HepG2 (cell line): ENCODE measurements at regions not wholly inside any gene's neighbourhood (a gene's known extent, or its start where the extent isn't known, plus 50 kb on each side); places are given as distances from the start of the nearest gene placed in this dataset.
A peak's percentile ranks its signal among the peaks of the same experiment; 100 is the strongest.

ENCODE experiments used
- ATAC-seq: fragments of 200-7000 bp; cut with Tn5 transposase; 3 replicates; pipeline ENCODE4 v1.9.1; 2020; ENCODE audit warnings: mild to moderate bottlenecking, moderate library complexity
- BruUV-seq: library from RNA; stranded (reverse); fragments of 400-500 nt; replicated peaks from 2 replicates; lab custom pipeline; 2021; lab: Mats Ljungman, UMichigan
- CTCF ChIA-PET: fragments of 300-600 bp; formaldehyde crosslinking; extraction: SDS; loops from one replicate; lab custom pipeline; 2021; ENCODE audit warnings: low total read pairs, inconsistent platforms, low intra/inter-chr PET ratio; lab: Yijun Ruan, JAX
- POLR2A ChIA-PET: fragments of 350-600 bp; sonication (Branson Sonifier 250); formaldehyde crosslinking; loops from one replicate; lab custom pipeline; 2020; ENCODE audit warnings: antibody characterized with exemption, inconsistent platforms; lab: Yijun Ruan, JAX
- DNase-seq: peaks from one replicate; pipeline ENCODE4 v3.0.0-alpha.2; 2015; ENCODE audit warnings: low spot score
- FAIRE-seq: peaks from 3 replicates; lab custom pipeline; 2011; peaks lifted over from hg19 to GRCh38; lab: Jason Lieb, UNC
- H2AFZ ChIP-seq: one replicate; pipeline ENCODE4 v1.6.1; 2011; ENCODE audit warnings: low read length, inconsistent platforms
- H3K27ac ChIP-seq: fragments of 300-600 bp; 3 replicates; pipeline ENCODE4 v1.8.0; 2011; ENCODE audit warnings: mixed run types, mild to moderate bottlenecking, mixed read lengths, low read length, inconsistent platforms; ENCODE audit not compliant: insufficient read depth; ENCODE audit errors: extremely low read length
- H3K27me3 ChIP-seq, 2 experiments: fragments of 200-600 bp in 1 of 2; 2 replicates in 1 of 2; 3 replicates in 1 of 2; pipeline versions ENCODE4 v1.6.0 to v1.8.0; 2011; ENCODE audit warnings: low read length in 2 of 2, mild to moderate bottlenecking in 2 of 2, moderate library complexity in 2 of 2, inconsistent platforms in 1 of 2; ENCODE audit not compliant: insufficient read depth in 2 of 2, control insufficient read depth in 1 of 2
- H3K36me3 ChIP-seq, 2 experiments: fragments of 200-600 bp in 1 of 2; replicated peaks in 1 of 2; 2 replicates in 1 of 2; 3 replicates in 1 of 2; pipeline versions ENCODE4 v1.5.1 to v1.8.0; 2011; ENCODE audit warnings: low read length in 2 of 2, inconsistent platforms in 1 of 2; ENCODE audit not compliant: insufficient read depth in 2 of 2, control insufficient read depth in 1 of 2
- H3K4me1 ChIP-seq: 2 replicates; pipeline ENCODE4 v1.5.1; 2012; ENCODE audit warnings: low read length, inconsistent platforms; ENCODE audit not compliant: insufficient read depth
- H3K4me2 ChIP-seq: 2 replicates; pipeline ENCODE4 v1.6.0; 2011; ENCODE audit warnings: low read depth, low read length, inconsistent platforms
- H3K4me3 ChIP-seq, 3 experiments: fragments of 200-600 bp in 1 of 3; sonication (generic), shearing (Covaris generic) in 1 of 3; replicated peaks in 1 of 3; 2 replicates each; pipeline ENCODE4 v1.5.1; 2011 to 2016; ENCODE audit warnings: low read length in 3 of 3, inconsistent platforms in 2 of 3, low read depth in 2 of 3, mild to moderate bottlenecking in 2 of 3, control low read depth in 1 of 3, mixed read lengths in 1 of 3; ENCODE audit not compliant: insufficient read depth in 1 of 3
- H3K79me2 ChIP-seq: one replicate; pipeline ENCODE4 v1.6.1; 2011; ENCODE audit warnings: low read length, inconsistent platforms; ENCODE audit not compliant: insufficient read depth
- H3K9ac ChIP-seq: 2 replicates; pipeline ENCODE4 v1.6.0; 2011; ENCODE audit warnings: mild to moderate bottlenecking, low read depth, low read length, inconsistent platforms; ENCODE audit not compliant: insufficient read depth
- H3K9me3 ChIP-seq: 2 replicates; pipeline ENCODE4 v1.5.1; 2012; ENCODE audit warnings: mild to moderate bottlenecking, low read length
- H4K20me1 ChIP-seq: 2 replicates; pipeline ENCODE4 v1.6.0; 2011; ENCODE audit warnings: inconsistent platforms, mild to moderate bottlenecking, low read length, moderate library complexity; ENCODE audit not compliant: insufficient read depth
- AKAP8 ChIP-seq: sonication (generic); formaldehyde crosslinking; IDR thresholded peaks from 2 replicates; pipeline ENCODE4 v1.5.1; 2020; ENCODE audit warnings: mild to moderate bottlenecking, missing genetic modification reagents
- IRF2 ChIP-seq: IDR thresholded peaks from 2 replicates; pipeline ENCODE4 v1.6.1; 2018; ENCODE audit warnings: missing genetic modification reagents, missing compliant biosample characterization
- KLF11 ChIP-seq: IDR thresholded peaks from 2 replicates; pipeline ENCODE4 v1.6.1; 2016; ENCODE audit warnings: missing compliant biosample characterization
- KLF6 ChIP-seq: IDR thresholded peaks from 2 replicates; pipeline ENCODE4 v1.8.0; 2016; ENCODE audit warnings: missing biosample characterization, missing genetic modification reagents
- NR1H2 ChIP-seq: sonication (generic); formaldehyde crosslinking; IDR thresholded peaks from 2 replicates; pipeline ENCODE4 v1.8.1; 2022; ENCODE audit warnings: low read depth, missing genetic modification reagents, borderline replicate concordance
- PPARG ChIP-seq: conservative IDR thresholded peaks from 2 replicates; pipeline ENCODE4 v1.6.1; 2016; ENCODE audit warnings: missing biosample characterization, missing genetic modification reagents
- SALL2 ChIP-seq: sonication (generic); formaldehyde crosslinking; IDR thresholded peaks from 2 replicates; pipeline ENCODE4 v1.8.1; 2023; ENCODE audit warnings: mild to moderate bottlenecking, missing genetic modification reagents, inconsistent platforms
- SMC3 ChIP-seq: IDR thresholded peaks from 2 replicates; pipeline ENCODE4 v1.6.1; 2011; ENCODE audit warnings: low read length, improper control_type of control experiment
- XRCC5 ChIP-seq: fragments of 200-400 bp; formaldehyde crosslinking; optimal IDR thresholded peaks from 2 replicates; pipeline ENCODE3; 2017; ENCODE audit warnings: mild to moderate bottlenecking, low read length
- ZNF20 ChIP-seq: sonication (generic); formaldehyde crosslinking; IDR thresholded peaks from 2 replicates; pipeline ENCODE4 v1.4.0; 2020; ENCODE audit warnings: mild to moderate bottlenecking, moderate library complexity, missing genetic modification reagents
- ZNF296 ChIP-seq: sonication (generic); formaldehyde crosslinking; conservative IDR thresholded peaks from 2 replicates; pipeline ENCODE4 v1.5.0; 2020; ENCODE audit warnings: mild to moderate bottlenecking, missing genetic modification reagents
- ZNF589 ChIP-seq: sonication (generic); formaldehyde crosslinking; conservative IDR thresholded peaks from 2 replicates; pipeline ENCODE4 v1.8.0; 2022; ENCODE audit warnings: mild to moderate bottlenecking, moderate library complexity, missing genetic modification reagents
- ZNF777 ChIP-seq: sonication (generic); formaldehyde crosslinking; IDR thresholded peaks from 2 replicates; pipeline ENCODE4 v1.4.0; 2020; ENCODE audit warnings: missing genetic modification reagents
- WGBS: methylation state at CpG from one replicate; pipeline ENCODE4 v1.1.6; 2017; ENCODE audit warnings: low lambda C conversion rate; 5-methylcytosine and 5-hydroxymethylcytosine counted together
- in situ Hi-C: cut with HindIII; loops from 2 replicates; pipeline ENCODE4 v1.10.0; 2017; ENCODE audit warnings: low pct_unique_long_range_greater_than_20kb; ENCODE audit not compliant: extremely low pct_ligation_motif_present
- intact Hi-C: fragments of 100-400 bp; cut with micrococcal nuclease; formaldehyde crosslinking; loops from one replicate; pipeline ENCODE4 v1.10.0; 2022; ENCODE audit not compliant: unreplicated experiment
- TF ChIP-seq, protein P1 (sequence below), 2 experiments: sonication (generic) in 1 of 2; formaldehyde crosslinking in 1 of 2; IDR thresholded peaks; 2 replicates each; pipeline versions ENCODE4 v1.4.0 to v1.6.1; 2018 to 2020; ENCODE audit warnings: missing genetic modification reagents in 2 of 2, borderline replicate concordance in 1 of 2, low read depth in 1 of 2, mild to moderate bottlenecking in 1 of 2, missing biosample characterization in 1 of 2
- TF ChIP-seq, protein P2 (sequence below): sonication (generic); formaldehyde crosslinking; IDR thresholded peaks from 2 replicates; pipeline ENCODE4 v1.5.0; 2020; ENCODE audit warnings: mild to moderate bottlenecking, missing genetic modification reagents, borderline replicate concordance
- TF ChIP-seq, protein P3 (sequence below): sonication (generic); formaldehyde crosslinking; IDR thresholded peaks from 2 replicates; pipeline ENCODE4 v1.4.0; 2020; ENCODE audit warnings: missing genetic modification reagents
- TF ChIP-seq, protein P4 (sequence below): sonication (generic); formaldehyde crosslinking; IDR thresholded peaks from 2 replicates; pipeline ENCODE4 v1.5.0; 2020; ENCODE audit warnings: mild to moderate bottlenecking, missing genetic modification reagents

DNA sequence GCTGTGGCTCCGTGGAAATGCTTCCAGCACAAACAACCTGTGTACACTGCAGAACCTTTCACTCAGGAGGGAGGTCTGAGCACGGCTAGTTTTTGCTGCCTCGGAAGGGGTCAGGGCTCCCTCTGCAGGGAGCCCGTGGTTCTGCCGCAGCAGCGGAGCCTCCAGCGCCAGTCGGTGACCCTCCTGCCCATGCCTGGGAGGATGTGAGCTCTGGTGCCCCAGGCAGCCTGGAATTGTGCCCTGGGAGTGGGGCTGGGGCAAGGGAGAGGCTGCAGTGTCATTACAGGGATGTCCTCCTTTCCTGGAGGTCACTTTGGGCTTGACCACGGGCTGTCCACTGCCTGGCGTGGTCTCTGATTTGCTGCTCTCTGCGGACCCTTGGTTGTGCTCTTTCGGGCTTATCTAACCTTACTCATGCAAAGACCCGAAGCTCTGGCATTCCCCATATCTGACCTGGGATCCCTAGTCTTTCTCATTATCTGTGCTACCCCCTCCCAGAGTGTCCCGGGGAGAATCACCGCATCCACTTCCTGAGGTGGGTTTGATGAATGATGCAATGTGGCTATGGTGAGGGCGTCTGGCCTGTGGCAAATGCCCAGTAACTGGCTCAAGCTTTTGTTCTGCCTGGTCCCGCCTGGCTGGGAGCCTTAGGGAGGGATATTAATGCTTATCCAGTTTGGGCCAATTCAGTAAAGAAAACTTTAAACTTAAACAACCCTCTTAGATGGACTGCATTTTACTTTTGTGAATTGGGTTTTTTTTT, 59.6 kb upstream of the TAGAP start:
- no peak overlapping the region for H2AFZ ChIP-seq
- H3K9me3 ChIP-seq = no peaks in the 10 kb centered on the region
- no peak overlapping the region for H3K4me2 ChIP-seq
- BruUV-seq = no TSS peak
- in situ Hi-C loops (loop anchor here (25.0 kb wide), 1 partner anchor 392 kb away; no protein-coding TSS in a partner anchor), intact Hi-C loops (loop anchor here (1.0 to 10.0 kb wide), 3 partner anchors 62 to 400 kb away; no protein-coding TSS in a partner anchor)
- no peak overlapping the region for H3K4me3 ChIP-seq
- no peaks in the 10 kb centered on the region for H4K20me1 ChIP-seq
- ChIA-PET POLR2A (no interaction called here), CTCF (interaction anchor here (1.4 to 3.3 kb wide), 2 partner anchors 61 to 96 kb away, joined by 4 to 17 read pairs; no protein-coding TSS in a partner anchor)
- peak; percentile 76 for FAIRE-seq
- no peak overlapping the region for H3K27ac ChIP-seq
- peaks cover 17% of the 10 kb centered on the region; the same call in 1 of the 2 replicates for H3K4me1 ChIP-seq
- peak; percentile 23 for DNase-seq
- WGBS = 45% methylated on average over 10 of the region's 17 CpGs
- no peaks in the 10 kb centered on the region for H3K79me2 ChIP-seq
- no peaks in the 10 kb centered on the region for H3K36me3 ChIP-seq
- H3K9ac ChIP-seq = no peak overlapping the region
- peaks cover 3 to 48% of the 10 kb centered on the region in 2 experiments; a peak in 4 of 5 replicates for H3K27me3 ChIP-seq
- ATAC-seq = peak; percentile 96
- TF ChIP-seq ZNF296 (CRISPR knock-in tag) (no peak), ZNF777 (no peak), KLF6 (CRISPR knock-in tag) (no peak), NR1H2 (CRISPR knock-in tag) (no peak), KLF11 (CRISPR knock-in tag) (no peak), ZNF20 (CRISPR knock-in tag) (no peak), XRCC5 (peak; percentile 83), SMC3 (peak; percentile 64), IRF2 (CRISPR knock-in tag) (peak; percentile 33; the same call in 1 of the 2 replicates), PPARG (CRISPR knock-in tag) (no peak), ZNF589 (no peak), AKAP8 (CRISPR knock-in tag) (no peak), SALL2 (CRISPR knock-in tag) (0 out of 2 replicates have a peak, but pooled peaks have one; percentile 20)
- TF ChIP-seq, protein P1, sequence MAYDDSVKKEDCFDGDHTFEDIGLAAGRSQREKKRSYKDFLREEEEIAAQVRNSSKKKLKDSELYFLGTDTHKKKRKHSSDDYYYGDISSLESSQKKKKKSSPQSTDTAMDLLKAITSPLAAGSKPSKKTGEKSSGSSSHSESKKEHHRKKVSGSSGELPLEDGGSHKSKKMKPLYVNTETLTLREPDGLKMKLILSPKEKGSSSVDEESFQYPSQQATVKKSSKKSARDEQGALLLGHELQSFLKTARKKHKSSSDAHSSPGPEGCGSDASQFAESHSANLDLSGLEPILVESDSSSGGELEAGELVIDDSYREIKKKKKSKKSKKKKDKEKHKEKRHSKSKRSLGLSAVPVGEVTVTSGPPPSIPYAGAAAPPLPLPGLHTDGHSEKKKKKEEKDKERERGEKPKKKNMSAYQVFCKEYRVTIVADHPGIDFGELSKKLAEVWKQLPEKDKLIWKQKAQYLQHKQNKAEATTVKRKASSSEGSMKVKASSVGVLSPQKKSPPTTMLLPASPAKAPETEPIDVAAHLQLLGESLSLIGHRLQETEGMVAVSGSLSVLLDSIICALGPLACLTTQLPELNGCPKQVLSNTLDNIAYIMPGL (CRISPR knock-in tag; IDR thresholded peaks at IDR 0.05; ENCODE audit: borderline replicate concordance in 1 of 2, low read depth in 1 of 2) = 0 out of 4 replicates have a peak, but pooled peaks of 1 of the 2 experiments have one; percentile 44
- TF ChIP-seq, protein P2, sequence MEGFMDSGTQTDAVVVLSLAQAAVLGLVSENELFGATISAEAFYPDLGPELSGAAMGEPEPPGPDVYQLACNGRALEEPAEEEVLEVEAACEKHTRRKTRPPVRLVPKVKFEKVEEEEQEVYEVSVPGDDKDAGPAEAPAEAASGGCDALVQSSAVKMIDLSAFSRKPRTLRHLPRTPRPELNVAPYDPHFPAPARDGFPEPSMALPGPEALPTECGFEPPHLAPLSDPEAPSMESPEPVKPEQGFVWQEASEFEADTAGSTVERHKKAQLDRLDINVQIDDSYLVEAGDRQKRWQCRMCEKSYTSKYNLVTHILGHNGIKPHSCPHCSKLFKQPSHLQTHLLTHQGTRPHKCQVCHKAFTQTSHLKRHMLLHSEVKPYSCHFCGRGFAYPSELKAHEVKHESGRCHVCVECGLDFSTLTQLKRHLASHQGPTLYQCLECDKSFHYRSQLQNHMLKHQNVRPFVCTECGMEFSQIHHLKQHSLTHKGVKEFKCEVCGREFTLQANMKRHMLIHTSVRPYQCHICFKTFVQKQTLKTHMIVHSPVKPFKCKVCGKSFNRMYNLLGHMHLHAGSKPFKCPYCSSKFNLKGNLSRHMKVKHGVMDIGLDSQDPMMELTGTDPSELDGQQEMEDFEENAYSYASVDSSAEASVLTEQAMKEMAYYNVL (CRISPR knock-in tag) = no peak
- TF ChIP-seq, protein P3, sequence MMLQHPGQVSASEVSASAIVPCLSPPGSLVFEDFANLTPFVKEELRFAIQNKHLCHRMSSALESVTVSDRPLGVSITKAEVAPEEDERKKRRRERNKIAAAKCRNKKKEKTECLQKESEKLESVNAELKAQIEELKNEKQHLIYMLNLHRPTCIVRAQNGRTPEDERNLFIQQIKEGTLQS (CRISPR knock-in tag) = no peak
- TF ChIP-seq, protein P4, sequence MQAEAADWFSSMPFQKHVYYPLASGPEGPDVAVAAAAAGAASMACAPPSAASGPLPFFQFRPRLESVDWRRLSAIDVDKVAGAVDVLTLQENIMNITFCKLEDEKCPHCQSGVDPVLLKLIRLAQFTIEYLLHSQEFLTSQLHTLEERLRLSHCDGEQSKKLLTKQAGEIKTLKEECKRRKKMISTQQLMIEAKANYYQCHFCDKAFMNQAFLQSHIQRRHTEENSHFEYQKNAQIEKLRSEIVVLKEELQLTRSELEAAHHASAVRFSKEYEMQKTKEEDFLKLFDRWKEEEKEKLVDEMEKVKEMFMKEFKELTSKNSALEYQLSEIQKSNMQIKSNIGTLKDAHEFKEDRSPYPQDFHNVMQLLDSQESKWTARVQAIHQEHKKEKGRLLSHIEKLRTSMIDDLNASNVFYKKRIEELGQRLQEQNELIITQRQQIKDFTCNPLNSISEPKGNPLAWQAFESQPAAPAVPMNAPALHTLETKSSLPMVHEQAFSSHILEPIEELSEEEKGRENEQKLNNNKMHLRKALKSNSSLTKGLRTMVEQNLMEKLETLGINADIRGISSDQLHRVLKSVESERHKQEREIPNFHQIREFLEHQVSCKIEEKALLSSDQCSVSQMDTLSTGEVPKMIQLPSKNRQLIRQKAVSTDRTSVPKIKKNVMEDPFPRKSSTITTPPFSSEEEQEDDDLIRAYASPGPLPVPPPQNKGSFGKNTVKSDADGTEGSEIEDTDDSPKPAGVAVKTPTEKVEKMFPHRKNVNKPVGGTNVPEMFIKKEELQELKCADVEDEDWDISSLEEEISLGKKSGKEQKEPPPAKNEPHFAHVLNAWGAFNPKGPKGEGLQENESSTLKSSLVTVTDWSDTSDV (CRISPR knock-in tag) = no peak
